Esophagus squamous epithelium (tissue), 5 donors: ENCODE measurements at regions not wholly inside any gene's neighbourhood (a gene's known extent, or its start where the extent isn't known, plus 50 kb on each side); places are given as distances from the start of the nearest gene placed in this dataset.

Experiments
- DNase-seq: peaks from one replicate; lab custom pipeline; 2025; lab: John Stamatoyannopoulos, UW
- H3K27ac ChIP-seq, 4 donors: fragments of 200-600 bp; sonication (generic); one replicate each; pipeline ENCODE4 v1.5.1; 2016 to 2019; ENCODE audit warnings: mild to moderate bottlenecking in 1 of 4
- H3K27me3 ChIP-seq, 4 donors: fragments of 200-600 bp; sonication (generic); 1 replicate in 3 of 4; 2 replicates in 1 of 4; pipeline versions ENCODE4 v1.5.1 to v1.6.0; 2017 to 2021; ENCODE audit warnings: antibody characterized with exemption in 1 of 4
- H3K36me3 ChIP-seq, 3 donors: fragments of 200-600 bp; sonication (generic); one replicate each; pipeline ENCODE4 v1.5.1; 2016 to 2019
- H3K4me1 ChIP-seq, 3 donors: fragments of 200-600 bp; sonication (generic); one replicate each; pipeline ENCODE4 v1.5.1; 2017 to 2019
- H3K4me3 ChIP-seq, 4 donors: fragments of 200-600 bp; sonication (generic); 1 replicate in 3 of 4; 2 replicates in 1 of 4; pipeline ENCODE4 v1.5.1; 2016 to 2019; ENCODE audit warnings: mild to moderate bottlenecking in 2 of 4, moderate library complexity in 1 of 4
- H3K9me3 ChIP-seq, 3 donors: fragments of 200-600 bp; sonication (generic); one replicate each; pipeline ENCODE4 v1.5.1; 2016 to 2019
- CTCF ChIP-seq, 6 experiments: fragments of 450-650 bp in 4 of 6; fragments of 200-600 bp in 2 of 6; sonication (generic) in 2 of 6; IDR thresholded peaks; one replicate each; pipeline ENCODE4 v1.5.1; 2016 to 2019; ENCODE audit warnings: antibody characterized with exemption in 6 of 6, mild to moderate bottlenecking in 4 of 6, moderate library complexity in 4 of 6
- POLR2A ChIP-seq, 4 donors: fragments of 450-650 bp; IDR thresholded peaks; one replicate each; pipeline ENCODE4 v1.6.1; 2017; ENCODE audit warnings: antibody characterized with exemption in 4 of 4, mild to moderate bottlenecking in 4 of 4, moderate library complexity in 3 of 4
- WGBS, 2 donors: methylation state at CpG; one replicate each; pipeline ENCODE4 v1.1.5; 2018; 5-methylcytosine and 5-hydroxymethylcytosine counted together
- intact Hi-C: fragments of 100-400 bp; cut with DNase I; formaldehyde crosslinking; loops from one replicate; pipeline ENCODE4 v1.15.0; 2022
- donor health status: DM: yes; HTN: yes; CAD: no.

GRCh38 chr13:50733392-50733791 is 110.1 kb downstream of the DLEU7 start:
- intact Hi-C loops: no loop called here
- Histone ChIP-seq H3K9me3 (no peaks in the 10 kb centered on the region), H3K27me3 (no peaks in the 10 kb centered on the region), H3K36me3 (no peaks in the 10 kb centered on the region), H3K27ac (no peak overlapping the region), H3K4me3 (no peak overlapping the region), H3K4me1 (peaks cover 0 to 19% (median 14%) of the 10 kb centered on the region in 3 donors)
- DNase-seq: no peak
- TF ChIP-seq POLR2A (IDR thresholded peaks at IDR 0.05): no peak
- no peak for TF ChIP-seq CTCF (IDR thresholded peaks at IDR 0.05)
- 92% methylated on average over 3 of the region's 3 CpGs for WGBS, 2 donors

- TF ChIP-seq CTCF (IDR thresholded peaks at IDR 0.05) (no peak), POLR2A (IDR thresholded peaks at IDR 0.05) (no peak)
- no peak for DNase-seq
Measured at GRCh38 chr13:50735071-50735470, 108.4 kb downstream of the DLEU7 start.

GRCh38 chr13:50740052-50740741 is 103.3 kb downstream of the DLEU7 start:
- DNase-seq: no peak
- H3K4me3 ChIP-seq: no peak overlapping the region
- H3K27ac ChIP-seq: no peak overlapping the region
- no peaks in the 10 kb centered on the region for H3K27me3 ChIP-seq
- H3K9me3 ChIP-seq: no peaks in the 10 kb centered on the region
- intact Hi-C loops: no loop called here
- 64 to 78% methylated on average over 3 of the region's 3 CpGs for WGBS, 2 donors
- H3K36me3 ChIP-seq: no peaks in the 10 kb centered on the region
- no peak for TF ChIP-seq POLR2A (IDR thresholded peaks at IDR 0.05)
- TF ChIP-seq CTCF (IDR thresholded peaks at IDR 0.05): no peak
- no peaks in the 10 kb centered on the region for H3K4me1 ChIP-seq

More at GRCh38 chr13:50735071-50735470, 108.4 kb downstream of the DLEU7 start:
- Histone ChIP-seq H3K27me3 (no peaks in the 10 kb centered on the region), H3K36me3 (no peaks in the 10 kb centered on the region), H3K27ac (no peak overlapping the region), H3K4me3 (no peak overlapping the region), H3K9me3 (no peaks in the 10 kb centered on the region), H3K4me1 (peaks cover 0 to 19% (median 14%) of the 10 kb centered on the region in 3 donors)
- intact Hi-C loops: no loop called here

DNA sequence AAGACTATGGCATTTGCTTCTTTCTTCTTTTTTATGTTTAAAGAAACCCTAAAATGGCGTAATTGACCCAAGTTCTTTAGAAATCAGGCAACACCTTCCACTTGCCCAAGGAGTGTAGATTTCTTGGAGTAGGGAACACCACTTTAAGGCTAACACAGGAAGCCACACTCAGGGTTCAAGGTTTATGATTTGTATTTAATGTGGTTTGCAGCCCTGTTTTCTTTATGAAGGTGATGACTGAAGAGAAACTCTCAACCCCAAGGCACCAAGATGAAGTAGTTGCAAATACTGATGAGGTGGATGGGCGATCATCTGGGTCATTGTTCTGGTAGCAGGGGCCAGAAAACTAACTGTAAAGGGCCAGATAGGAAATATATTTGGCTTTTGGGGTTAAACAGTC is 101.1 kb downstream of the DLEU7 start:
- DNase-seq: no peak
- no peak overlapping the region for H3K4me3 ChIP-seq
- intact Hi-C loops: no loop called here
- no peak overlapping the region for H3K27ac ChIP-seq
- TF ChIP-seq CTCF (IDR thresholded peaks at IDR 0.05): no peak
- no peak for TF ChIP-seq POLR2A (IDR thresholded peaks at IDR 0.05)
- 85 to 93% methylated on average over 2 of the region's 2 CpGs for WGBS, 2 donors
- H3K36me3 ChIP-seq: no peaks in the 10 kb centered on the region
- no peaks in the 10 kb centered on the region for H3K4me1 ChIP-seq
- H3K9me3 ChIP-seq: no peaks in the 10 kb centered on the region
- H3K27me3 ChIP-seq: no peaks in the 10 kb centered on the region

DNA sequence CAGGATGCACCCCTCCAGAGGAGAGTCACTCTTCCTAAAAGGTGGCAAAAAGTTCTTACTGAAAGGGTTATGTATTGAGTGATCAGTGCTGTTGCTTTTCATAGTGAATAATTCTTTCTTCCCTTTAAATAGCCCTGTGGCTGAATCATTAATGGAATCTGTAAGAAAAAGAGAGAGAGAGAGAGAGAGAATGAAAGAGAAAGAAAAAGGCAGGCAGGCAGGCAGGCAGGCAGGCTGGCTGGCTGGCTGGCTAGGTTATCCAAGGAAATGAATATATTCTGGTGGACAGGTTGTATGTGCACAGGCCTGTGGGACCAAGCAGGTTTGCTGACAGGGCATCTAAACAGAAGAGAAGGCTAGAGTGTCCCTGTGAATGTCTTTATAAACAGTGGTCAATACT is 100.5 kb downstream of the DLEU7 start:
- Histone ChIP-seq H3K4me3 (no peak overlapping the region), H3K27me3 (no peaks in the 10 kb centered on the region), H3K27ac (no peak overlapping the region), H3K4me1 (no peaks in the 10 kb centered on the region), H3K9me3 (no peaks in the 10 kb centered on the region), H3K36me3 (no peaks in the 10 kb centered on the region)
- TF ChIP-seq POLR2A (IDR thresholded peaks at IDR 0.05) (no peak), CTCF (IDR thresholded peaks at IDR 0.05) (no peak)
- no peak for DNase-seq
- intact Hi-C loops: no loop called here
